ENCODE measurements at regions not wholly inside any gene's neighbourhood (a gene's known extent, or its start where the extent isn't known, plus 50 kb on each side); places are given as distances from the start of the nearest gene placed in this dataset.

GRCh38 chr16:86405319-86405718, 105.0 kb upstream of the FOXF1 start:
- no peaks in the 10 kb centered on the region for H3K36me3 ChIP-seq (ENCODE audit: control insufficient read depth, insufficient read depth, low read length)
- peaks cover 2% of the 10 kb centered on the region for H3K27me3 ChIP-seq (replicated peaks; ENCODE audit: control insufficient read depth, insufficient read depth, low read length)
- TF ChIP-seq CTCF (IDR thresholded peaks at IDR 0.05; ENCODE audit: insufficient read depth, low read length, poor library complexity, severe bottlenecking): no peak
- DNase-seq (ENCODE audit: extremely low read depth, insufficient read length): no peak
- no peak overlapping the region for H3K4me3 ChIP-seq (replicated peaks; ENCODE audit: low read depth, low read length)

DNA sequence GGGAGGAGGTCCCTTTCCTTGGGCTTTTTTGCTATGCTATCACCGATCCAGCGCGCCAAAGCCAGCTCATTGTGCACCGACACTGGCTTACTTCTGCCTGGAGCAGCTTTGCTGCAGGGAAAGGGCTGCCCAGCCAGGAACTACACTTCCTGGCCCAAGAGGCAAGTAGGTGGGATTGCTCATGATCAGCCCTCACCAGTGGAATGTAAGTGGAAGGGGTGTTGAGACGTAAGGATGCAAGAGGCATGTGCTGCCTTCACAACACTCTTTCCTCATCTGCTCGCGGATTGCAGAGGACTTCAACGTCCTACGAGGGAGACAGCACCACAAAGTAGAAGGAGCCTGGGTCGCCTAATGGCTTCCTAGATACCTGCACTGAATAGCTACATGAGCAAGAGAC, 104.3 kb upstream of the FOXF1 start:
- no peaks in the 10 kb centered on the region for H3K36me3 ChIP-seq (ENCODE audit: control insufficient read depth, insufficient read depth, low read length)
- H3K4me3 ChIP-seq (replicated peaks; ENCODE audit: low read depth, low read length): no peak overlapping the region
- no peak for DNase-seq (ENCODE audit: extremely low read depth, insufficient read length)
- TF ChIP-seq CTCF (IDR thresholded peaks at IDR 0.05; ENCODE audit: insufficient read depth, low read length, poor library complexity, severe bottlenecking): no peak
- H3K27me3 ChIP-seq (replicated peaks; ENCODE audit: control insufficient read depth, insufficient read depth, low read length): peaks cover 2% of the 10 kb centered on the region; the same call in 1 of the 2 replicates

GRCh38 chr16:86408685-86409084, 101.6 kb upstream of the FOXF1 start:
- H3K4me3 ChIP-seq (replicated peaks; ENCODE audit: low read depth, low read length): no peak overlapping the region
- peaks cover 2% of the 10 kb centered on the region; the same call in 1 of the 2 replicates for H3K27me3 ChIP-seq (replicated peaks; ENCODE audit: control insufficient read depth, insufficient read depth, low read length)
- TF ChIP-seq CTCF (IDR thresholded peaks at IDR 0.05; ENCODE audit: insufficient read depth, low read length, poor library complexity, severe bottlenecking): no peak
- H3K36me3 ChIP-seq (ENCODE audit: control insufficient read depth, insufficient read depth, low read length): no peaks in the 10 kb centered on the region
- DNase-seq (ENCODE audit: extremely low read depth, insufficient read length): no peak

GRCh38 chr16:86410081-86410480, 100.2 kb upstream of the FOXF1 start:
- H3K36me3 ChIP-seq (ENCODE audit: control insufficient read depth, insufficient read depth, low read length): no peaks in the 10 kb centered on the region
- DNase-seq (ENCODE audit: extremely low read depth, insufficient read length): no peak
- H3K4me3 ChIP-seq (replicated peaks; ENCODE audit: low read depth, low read length): no peak overlapping the region
- no peak for TF ChIP-seq CTCF (IDR thresholded peaks at IDR 0.05; ENCODE audit: insufficient read depth, low read length, poor library complexity, severe bottlenecking)
- peaks cover 2% of the 10 kb centered on the region; the same call in 1 of the 2 replicates for H3K27me3 ChIP-seq (replicated peaks; ENCODE audit: control insufficient read depth, insufficient read depth, low read length)

GRCh38 chr16:86410529-86410928, 99.8 kb upstream of the FOXF1 start:
- Histone ChIP-seq H3K27me3 (replicated peaks; ENCODE audit: control insufficient read depth, insufficient read depth, low read length) (peaks cover 2% of the 10 kb centered on the region; the same call in 1 of the 2 replicates), H3K4me3 (replicated peaks; ENCODE audit: low read depth, low read length) (no peak overlapping the region), H3K36me3 (ENCODE audit: control insufficient read depth, insufficient read depth, low read length) (no peaks in the 10 kb centered on the region)
- TF ChIP-seq CTCF (IDR thresholded peaks at IDR 0.05; ENCODE audit: insufficient read depth, low read length, poor library complexity, severe bottlenecking): no peak
- DNase-seq (ENCODE audit: extremely low read depth, insufficient read length): no peak

DNA sequence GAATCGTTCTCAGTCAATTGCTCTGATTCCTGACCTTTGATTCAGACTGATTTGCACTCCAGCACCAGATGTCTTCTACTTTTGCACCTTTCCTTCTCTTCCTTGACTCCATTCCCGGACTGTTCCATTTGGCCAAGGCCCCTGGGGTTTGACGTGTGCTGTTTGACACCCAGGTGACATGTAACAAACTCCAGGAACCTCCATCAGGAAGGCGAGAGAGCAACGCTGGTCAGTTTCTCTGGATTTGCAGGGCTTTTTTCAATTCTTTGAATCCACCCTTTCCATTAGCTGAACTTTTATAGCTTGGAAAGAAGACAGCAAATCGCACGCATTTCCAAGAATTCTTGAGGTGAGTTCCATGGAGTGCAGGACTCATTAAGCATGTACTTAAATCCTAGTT, 98.4 kb upstream of the FOXF1 start:
- no peak for TF ChIP-seq CTCF (IDR thresholded peaks at IDR 0.05; ENCODE audit: insufficient read depth, low read length, poor library complexity, severe bottlenecking)
- DNase-seq (ENCODE audit: extremely low read depth, insufficient read length): no peak
- no peak overlapping the region for H3K4me3 ChIP-seq (replicated peaks; ENCODE audit: low read depth, low read length)
- H3K27me3 ChIP-seq (replicated peaks; ENCODE audit: control insufficient read depth, insufficient read depth, low read length): no peaks in the 10 kb centered on the region; the same call in 1 of the 2 replicates
- no peaks in the 10 kb centered on the region for H3K36me3 ChIP-seq (ENCODE audit: control insufficient read depth, insufficient read depth, low read length)

Measured in GM06990 (cell line).